CMK (cell line): ENCODE measurements at regions not wholly inside any gene's neighbourhood (a gene's known extent, or its start where the extent isn't known, plus 50 kb on each side); places are given as distances from the start of the nearest gene placed in this dataset.
"Not testable (repeated sequence)": the region's sequence is repeated elsewhere in the genome, so short reads cannot be mapped to it uniquely, and the experiment has no call there.

Experiments
- DNase-seq: peaks from one replicate; pipeline ENCODE4 v3.0.0-alpha.2; 2010; ENCODE audit warnings: low read depth

DNA sequence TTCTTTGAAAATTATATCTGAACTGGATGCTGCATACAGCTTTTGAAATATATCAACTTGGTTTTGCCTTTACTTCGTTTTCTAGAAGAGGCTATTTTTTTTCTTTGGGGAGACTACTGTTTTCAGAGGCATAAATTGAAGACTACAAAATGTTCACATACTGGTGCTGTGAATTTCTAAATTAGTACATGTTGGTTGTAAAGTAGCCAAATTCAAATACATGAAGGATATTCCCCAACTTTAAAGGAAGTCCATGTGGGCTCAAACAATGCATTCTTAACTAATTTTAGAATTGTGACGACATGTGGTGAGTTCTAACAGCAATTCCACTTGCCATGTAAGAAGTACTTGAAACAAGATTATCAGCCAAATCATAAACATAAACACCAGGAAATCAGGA is 295.7 kb downstream of the TUSC7 start:
- DNase-seq = no peak

DNA sequence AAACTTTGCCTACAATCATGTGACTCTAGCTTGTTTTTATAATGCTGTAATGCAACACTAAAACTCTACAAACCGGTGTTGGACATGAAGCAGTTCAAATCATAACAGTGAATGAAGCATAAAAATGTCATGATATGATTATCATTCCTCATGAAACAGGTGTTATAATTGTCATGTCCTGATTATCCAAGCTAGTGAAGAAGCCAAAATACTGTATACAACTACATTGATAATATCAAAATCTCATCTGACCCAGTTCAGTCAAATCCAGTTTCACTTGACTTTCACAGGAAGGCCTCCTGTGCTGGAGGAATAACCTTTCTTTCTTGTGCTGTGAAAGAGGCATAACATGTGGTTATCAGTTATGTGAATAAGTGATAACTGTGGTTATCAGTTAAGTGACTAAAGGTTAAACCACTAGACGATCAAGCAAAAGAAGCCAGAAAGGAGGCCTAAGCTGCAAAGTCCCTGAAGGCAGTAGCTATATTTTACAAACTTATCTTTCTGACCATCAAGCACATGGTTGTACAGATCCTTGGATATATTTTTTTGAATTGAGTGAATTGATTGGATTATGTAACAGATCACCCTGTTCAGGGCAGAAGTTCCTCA is 296.4 kb downstream of the TUSC7 start:
- DNase-seq = no peak

DNA sequence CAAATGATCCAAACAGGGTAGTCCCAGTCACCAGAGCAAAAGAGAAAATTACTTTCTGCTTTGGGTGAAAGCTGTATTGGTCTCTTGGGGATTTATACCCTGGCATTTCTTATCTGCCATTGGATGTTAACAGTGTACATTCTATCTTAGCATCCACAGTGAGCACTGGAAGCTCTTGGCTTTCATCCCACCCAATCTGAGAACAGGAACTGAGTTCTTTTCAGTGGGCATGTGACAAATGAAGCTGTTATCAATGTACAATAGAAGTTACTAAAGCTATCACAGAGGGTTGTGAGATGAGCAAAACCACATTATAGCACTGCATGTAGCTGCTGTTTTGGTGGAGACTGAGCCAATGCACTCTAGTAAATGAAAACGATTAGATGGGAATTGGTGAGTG is 300.7 kb downstream of the TUSC7 start:
- no peak for DNase-seq

DNA sequence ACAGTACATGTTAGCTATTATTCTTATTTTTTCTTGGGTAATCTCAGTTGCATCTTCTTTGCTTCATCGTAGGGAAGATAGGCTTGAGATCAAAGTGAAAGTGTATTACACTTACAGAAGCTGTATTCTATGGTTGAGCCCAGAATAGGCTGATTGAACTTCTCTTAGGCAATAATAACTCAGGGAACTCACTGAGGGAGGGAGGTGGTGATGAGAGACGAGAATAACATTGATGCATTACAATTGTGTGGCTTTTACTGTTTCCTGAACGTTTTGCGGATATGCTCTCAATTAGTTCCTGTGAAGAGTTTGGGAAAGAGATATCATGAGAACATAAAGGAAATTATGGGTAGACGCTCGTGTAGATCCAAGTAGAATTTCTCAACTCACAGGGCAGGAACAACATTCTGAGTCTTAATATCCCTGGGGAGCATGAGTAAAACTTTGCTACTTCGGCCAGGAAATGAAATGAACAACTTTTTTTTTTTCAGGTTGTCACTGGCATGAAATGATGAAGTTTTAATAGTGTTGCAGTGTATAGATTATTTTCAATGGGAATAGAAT is 302.2 kb downstream of the TUSC7 start:
- no peak for DNase-seq

DNA sequence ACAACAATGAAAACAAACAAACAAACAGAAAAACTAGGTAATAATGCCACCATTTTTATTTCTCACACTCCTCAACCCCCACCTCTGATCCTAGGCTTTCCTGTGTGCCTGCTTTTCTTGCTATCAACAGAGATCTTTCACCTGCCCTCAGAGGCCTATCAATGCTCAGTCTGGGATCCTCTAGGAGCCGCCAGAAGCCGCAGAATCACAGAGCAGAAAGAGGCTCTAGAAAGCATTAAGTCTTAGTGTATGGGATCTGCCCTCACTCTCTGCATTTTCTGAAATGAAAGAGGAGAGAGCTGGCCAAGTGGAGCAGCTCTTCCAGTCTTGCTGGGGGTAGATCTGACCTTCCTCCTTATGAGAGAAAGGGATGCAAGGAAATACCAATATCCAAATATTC is 306.8 kb downstream of the TUSC7 start:
- DNase-seq = no peak

DNA sequence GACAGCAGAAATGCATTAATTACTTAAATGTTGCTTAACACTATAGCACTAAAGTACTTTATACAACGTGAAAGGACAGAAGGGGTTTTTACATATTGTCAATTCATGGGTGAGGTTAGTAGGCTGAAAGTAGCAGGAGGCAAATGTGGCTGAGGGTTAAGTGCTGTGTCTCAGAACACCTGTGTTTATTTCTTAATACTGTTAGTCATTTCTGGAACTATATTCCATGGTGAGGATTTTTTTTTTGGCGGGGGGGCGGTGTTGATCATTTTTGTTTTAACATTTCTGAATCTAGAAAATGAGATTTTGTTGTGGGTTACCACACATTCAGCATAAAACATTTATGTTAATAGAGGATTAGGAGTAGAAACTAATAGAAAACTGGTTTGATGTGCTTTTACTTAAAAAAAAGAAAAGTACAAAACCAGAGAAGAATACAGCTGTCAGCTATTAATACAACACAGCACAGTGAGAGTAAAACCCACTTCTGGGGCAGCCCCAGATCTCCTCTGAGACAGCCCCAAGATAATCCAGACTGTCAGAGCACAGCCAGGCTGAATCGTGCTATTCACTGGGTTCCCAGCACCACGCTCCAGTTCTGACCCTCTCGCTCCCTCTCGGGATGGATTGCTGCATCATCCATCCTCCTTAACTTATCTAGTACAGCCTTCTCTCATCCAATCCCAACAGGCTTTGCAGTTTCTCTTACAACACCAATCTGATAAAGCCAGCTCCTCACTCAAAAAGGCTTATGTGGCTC is 307.7 kb downstream of the TUSC7 start:
- DNase-seq = no peak

DNA sequence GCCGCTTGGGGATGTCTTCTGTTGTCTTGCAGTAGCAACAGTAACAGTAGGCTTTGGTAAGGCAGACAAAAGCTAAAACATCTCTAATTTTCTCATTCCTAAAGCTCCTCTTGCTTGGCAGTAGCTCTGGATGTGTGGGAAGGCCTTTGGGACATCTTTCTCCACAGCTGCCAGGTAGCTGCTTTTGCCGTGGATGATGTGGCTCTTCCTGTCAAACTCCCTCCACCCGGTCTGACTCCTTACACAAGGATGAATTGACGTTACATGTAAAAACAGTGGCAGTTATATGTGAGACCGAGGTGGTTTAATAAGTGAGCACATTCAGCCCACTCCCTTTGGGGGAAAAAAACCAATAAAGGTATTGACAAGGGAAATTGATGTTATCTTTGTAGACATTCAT is 309.1 kb downstream of the TUSC7 start:
- no peak for DNase-seq

DNA sequence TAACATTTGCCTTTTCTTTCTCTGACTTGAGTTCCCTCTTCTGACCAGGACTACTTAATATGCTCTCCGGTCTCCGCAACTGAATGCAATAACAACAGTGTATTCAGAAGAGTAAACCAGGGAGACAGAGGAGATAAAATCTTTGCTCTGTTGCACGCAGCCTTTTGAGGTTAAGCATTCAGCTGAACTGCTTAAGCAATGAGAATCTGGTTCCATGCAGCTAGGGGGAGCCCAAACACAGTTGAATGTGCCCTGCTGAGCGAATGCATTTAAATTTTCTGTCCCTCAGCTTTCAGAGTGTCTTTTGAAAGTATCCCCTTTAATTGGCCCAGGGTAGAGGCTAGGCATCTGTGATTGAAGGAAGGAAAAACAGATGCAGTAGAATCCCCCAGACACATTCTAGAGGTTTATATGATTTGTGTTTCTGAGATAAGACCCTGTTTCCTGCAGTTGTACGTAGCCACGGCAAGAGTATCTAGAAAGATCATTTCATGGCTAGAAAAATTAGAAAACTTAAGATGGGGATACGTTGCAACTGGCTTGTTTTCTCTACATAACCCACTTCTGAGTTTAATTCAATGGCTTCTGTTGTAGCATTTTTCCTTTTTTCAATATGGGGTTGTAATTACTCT is 309.6 kb downstream of the TUSC7 start:
- DNase-seq = no peak

DNA sequence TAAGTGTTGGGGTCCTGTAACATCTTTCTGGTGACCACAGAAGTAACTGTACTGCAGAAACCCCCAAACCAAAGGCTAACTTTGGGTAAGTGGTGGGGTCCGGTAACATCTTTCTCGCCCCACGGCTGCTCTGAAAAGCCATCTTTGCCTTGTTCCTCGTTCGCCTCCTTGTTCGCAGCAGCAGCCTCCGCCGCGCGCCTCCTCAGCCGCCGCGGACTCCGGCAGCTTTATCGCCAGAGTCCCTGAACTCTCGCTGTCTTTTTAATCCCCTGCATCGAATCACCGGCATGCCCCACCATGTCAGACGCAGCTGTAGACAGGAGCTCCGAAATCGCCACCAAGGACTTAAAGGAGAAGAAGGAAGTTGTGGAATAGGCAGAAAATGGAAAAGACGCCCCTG is 316.8 kb downstream of the TUSC7 start:
- no peak for DNase-seq

DNA sequence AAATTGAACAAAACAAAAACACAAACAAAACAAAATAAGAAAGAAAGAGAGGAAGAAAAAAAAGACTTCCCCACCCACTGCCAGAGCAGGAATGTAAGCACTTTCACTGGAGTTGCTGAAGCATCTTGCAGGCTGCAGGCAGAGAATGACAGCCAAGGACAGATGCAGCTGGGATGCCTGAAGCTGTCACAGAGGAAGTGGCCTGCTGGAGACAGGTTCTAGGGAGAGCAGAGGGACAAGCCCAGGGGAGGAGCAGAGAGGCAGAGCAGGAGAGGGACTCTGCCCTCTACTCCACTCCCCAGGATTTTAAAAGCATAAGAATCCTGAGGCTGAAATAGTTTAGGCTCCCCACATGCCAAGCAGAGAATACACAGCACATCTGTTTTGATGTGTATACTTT is 326.2 kb downstream of the TUSC7 start:
- DNase-seq = no peak

DNA sequence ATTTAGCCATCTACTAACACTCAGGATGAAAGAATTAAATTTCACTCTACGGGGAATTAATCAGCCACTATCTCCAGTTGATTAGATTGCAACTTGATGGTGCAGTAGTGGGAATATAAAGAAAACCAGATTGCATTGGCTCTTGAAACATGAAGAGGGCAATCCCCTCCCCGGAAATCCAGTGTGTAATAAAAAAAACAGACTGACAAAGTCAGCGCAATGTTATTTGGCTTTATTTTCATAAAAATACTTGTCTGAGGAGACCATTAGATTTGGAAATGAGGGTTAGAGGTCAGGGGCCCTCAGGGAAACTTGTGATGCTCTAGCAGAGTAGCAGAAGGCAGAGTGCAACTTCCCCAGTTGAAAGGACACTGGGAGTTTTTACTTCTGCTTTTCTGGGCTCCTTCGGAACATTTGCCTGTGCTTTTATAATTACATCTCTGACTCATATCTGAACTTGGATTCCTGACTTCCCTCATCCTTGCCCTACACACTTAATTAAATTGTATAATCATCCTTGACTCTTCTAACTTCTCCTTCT is 326.8 kb downstream of the TUSC7 start:
- DNase-seq = no peak

DNA sequence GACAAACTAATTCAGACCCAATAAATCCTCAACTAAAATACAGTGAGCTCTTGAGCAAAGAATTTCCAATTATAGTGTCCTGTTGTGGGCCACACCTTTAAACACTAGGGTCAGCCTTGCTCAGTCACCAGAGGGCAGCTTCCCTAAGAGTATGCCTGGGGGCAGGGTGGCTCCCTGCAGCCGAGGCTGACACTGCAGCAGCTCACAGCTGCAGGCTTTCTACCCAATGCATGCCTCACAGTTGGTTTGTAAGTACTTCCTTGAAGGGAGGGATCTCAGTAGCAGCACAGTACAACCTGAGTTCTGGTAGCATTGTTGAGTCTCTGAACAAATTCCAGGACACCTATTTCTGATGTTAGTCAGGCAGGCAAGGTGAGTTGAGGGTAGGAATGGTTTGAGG is 335.6 kb downstream of the TUSC7 start:
- no peak for DNase-seq

DNA sequence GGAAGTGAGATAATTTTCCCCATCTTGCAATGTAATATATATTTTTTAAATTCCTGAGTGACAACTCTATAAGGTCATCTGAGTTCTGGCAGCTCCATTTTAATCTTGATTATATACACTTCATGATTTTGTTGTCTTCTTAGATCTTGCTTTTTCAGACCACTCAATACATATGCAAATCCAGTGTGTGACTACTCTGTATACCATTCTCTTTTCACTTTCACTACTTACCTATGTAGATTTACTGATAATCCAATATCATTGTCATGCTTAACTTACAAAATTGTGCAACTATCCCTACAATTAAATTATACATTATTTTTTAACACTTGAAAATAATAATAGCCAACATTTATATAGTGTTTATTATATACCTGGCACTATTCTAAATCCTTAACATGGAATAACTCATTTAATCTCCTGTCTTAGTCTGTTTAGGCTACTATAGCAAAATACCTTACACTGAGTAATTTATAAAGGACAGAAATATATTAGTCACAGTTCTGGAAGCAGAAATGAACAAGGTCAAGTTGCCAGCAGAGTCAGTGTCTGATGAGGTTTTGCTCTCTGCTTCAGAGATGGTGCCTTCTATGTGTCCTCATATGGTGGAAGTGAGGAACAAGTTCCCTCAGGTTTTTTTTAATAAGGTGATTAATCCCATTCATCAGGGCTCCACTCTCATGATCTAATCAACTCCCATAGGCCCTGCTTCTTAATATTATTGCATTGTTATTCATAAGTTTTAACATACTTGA is 338.5 kb downstream of the TUSC7 start:
- DNase-seq = no peak

DNA sequence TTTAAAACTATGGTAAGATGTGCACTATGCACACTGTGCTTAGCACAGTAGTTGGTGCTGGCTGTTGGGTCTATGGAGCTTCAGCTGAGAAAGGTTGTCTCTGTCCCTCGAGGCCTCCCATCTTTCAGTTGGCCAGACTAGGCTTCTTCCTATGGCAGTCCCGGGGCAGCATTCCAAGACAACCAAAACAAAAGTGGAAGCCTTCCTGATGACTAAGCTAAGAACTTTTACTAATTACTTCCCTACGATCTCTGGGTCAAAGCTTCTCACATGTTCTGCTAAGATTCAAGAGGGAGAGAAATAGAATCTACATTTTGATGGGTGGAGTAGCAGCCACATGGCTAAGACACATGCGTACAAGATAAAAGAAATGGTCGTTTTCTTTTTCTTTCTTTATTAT is 342.8 kb downstream of the TUSC7 start:
- no peak for DNase-seq

DNA sequence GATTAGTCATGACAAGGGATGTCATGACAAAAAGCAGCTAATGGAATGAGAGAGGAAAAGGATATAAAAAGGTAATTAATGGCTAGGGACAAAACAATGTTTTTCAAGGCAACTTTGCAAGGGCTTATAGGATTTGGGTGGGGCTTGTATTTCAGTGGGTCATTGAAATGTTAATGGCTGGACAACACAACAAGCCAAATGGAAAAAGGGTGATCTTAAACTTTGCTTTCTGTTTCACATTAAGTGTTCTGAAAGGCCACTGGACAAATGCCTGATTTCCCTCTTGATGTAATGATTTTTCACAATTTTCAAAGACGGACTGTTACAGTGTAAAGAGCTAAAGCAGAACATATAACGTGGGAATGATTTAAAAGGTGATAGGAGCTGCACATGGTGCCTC is 345.0 kb downstream of the TUSC7 start:
- DNase-seq = no peak

DNA sequence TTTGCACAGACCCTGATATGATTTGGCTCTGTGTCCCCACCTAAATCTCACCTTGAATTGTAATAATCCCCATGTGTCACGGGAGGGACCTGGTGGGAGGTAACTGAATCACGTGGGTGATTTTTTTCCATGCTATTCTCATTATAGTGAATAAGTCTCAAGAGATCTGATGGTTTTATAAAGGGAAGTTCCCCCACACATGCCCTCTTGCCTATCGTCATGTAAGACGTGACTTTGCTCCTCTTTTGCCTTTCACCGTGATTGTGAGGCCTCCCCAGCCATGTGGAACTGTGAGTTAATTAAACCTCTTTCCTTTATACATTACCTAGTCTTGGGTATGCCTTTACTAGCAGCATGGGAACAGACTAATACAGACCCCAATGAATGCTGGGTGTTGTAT is 347.4 kb downstream of the TUSC7 start:
- DNase-seq = not testable (repeated sequence)

DNA sequence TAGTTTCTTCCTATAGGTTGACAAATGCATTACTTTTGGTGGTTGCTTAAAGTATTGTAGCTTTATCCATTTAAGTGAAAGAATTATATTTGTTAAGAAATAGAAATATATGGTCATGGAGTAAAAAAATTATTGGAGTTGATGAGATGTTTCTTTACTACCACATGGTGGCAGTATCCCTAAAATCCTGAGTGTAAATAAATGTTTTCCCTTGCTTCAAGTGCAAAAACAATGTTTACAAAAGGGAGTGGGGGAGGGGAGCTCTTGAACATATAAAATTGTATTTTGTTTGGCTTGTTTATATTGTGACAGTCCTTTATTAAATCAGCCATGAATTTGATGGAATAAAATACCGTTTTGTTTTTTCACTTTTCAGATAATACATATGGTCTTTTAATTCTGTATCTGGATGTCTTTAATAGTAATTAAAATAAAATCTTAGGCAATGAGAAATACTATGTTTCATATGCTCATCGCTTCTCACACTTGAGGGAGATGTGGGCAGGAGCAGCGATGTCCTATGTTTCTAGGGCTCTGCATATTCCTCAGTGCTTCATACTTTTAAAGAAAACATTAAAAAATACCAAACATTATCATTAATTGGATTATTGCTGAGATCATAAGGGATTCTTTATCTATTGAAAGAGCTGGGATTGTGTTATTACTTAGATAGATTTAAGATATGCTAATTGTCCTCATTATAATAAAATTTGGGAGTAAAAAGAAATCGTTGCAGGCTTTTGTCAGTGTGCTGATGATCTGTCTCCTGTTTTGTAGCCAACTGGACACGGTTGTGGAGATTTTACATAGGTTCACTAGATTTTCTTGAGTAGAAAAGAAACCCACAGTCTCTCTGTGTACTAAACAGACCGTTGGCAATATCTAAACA is 349.7 kb downstream of the TUSC7 start:
- no peak for DNase-seq

DNA sequence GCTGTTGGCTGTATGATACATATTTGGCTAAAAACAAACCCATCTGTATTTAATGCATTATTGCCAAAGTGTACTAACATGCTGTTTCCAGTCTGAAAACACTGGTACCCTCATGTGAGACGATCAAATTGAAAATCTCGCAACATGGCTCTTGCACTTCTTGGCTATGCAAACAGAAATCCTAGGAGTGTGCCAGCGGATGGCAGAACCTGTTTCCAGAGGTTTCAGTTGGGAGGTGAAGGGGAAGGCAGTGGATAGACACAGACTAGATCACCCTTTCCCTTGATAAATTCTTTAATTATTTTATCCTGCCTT is 350.3 kb downstream of the TUSC7 start:
- no peak for DNase-seq

DNA sequence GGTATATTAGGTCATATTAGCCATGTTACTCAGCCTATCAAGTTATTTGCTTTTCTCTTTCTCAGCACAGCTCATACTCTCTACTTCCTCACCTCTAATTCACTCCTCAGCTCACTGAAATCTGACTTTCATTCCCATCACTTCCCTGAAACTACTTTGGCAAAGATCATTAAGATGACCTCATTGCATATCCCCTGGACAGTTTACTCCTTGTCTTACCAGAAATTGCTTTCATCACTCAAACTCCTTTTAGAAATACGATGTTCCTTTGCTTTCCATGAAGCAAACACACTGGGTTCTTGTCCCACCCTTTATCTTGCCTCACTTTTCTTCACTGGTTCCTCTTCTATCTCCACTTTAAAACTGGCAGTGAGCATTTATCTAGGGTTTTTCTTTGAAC is 354.4 kb downstream of the TUSC7 start:
- no peak for DNase-seq

DNA sequence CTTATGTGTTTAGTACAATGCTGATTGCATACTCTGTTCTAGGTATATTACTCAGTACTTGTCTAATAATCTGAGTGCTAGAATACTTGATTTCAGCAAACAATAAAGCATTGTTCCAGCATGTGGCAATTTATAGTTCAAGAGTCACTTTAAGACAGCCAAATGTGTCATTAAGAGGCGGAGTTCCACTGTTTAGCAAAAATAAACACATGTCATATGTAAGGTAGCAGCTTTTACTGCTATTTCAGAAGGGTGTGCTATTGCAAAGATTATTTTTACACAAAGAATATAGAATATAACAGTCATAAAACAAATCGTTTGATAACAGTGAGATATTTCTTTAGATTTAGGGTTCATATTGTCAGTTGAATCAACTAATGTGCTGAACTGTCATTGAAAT is 358.7 kb downstream of the TUSC7 start:
- DNase-seq = no peak

DNA sequence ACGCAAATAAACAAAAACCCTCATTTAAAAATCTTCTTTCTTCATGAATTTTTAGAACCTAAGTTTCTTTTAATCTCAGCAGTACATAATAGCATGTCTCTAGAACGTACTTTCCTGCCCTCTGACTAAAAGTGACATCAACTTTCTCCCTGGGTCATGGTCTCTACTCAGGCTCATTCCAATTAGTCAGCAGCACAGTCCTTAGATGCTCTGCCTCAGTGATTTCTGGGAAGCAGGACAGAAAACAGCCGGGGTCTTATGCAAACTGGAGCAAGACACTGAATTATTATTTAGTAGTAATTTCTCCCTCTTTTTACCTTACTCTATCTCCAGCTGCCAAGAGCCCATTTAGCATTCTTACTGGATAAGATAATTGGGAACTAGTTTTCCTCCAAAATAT is 365.2 kb downstream of the TUSC7 start:
- no peak for DNase-seq
